ENCODE measurements at regions not wholly inside any gene's neighbourhood (a gene's known extent, or its start where the extent isn't known, plus 50 kb on each side); places are given as distances from the start of the nearest gene placed in this dataset.
"Not testable (repeated sequence)": the region's sequence is repeated elsewhere in the genome, so short reads cannot be mapped to it uniquely, and the experiment has no call there.

DNA sequence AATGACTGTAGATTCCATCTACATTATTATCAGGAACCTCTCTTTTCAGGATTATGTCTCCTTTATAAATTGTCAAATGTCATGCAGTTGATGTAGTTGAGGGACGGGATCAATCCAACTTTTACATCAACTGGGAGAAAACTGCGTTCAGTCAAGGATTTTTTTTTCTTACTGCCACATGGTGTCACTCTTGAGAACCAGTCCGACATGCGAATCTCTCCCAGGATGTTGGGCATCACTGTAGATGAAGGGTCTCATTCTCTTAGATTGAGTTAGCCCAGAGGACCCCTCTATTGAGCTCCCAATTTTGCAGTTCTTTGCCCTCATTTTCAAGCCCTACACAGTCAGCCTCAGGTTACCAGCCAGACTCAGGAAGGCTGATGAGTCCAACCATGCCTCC, 120.3 kb upstream of the PTPRZ1 start:
- DNase-seq (ENCODE audit: missing footprints) (no peak), ATAC-seq (no peak)
- intact Hi-C loops (cut with DNase I) = loop anchor here (10.0 kb wide), 1 partner anchor 242 kb away; no protein-coding TSS in a partner anchor

DNA sequence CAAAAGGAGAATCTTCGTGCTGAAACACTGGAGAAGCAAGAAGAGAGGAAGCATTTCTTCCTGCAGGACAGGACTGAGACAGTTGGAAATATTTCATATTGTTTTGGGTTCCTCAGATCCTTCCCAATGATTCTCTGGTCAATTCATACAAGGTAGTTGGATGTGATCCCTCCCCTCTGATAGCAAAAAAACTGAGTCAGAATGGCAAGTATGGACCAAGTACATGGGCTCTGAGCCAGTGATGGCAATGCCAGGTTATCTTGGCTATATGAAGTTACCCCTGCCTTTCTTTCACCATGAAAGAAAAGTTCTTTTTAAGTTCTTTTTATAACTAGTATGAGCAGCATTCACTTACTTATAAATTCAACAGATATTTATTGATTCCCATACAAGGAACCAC, 124.4 kb upstream of the PTPRZ1 start:
- intact Hi-C loops (cut with DNase I) = no loop called here
- DNase-seq (ENCODE audit: missing footprints) = no peak
- ATAC-seq = no peak

DNA sequence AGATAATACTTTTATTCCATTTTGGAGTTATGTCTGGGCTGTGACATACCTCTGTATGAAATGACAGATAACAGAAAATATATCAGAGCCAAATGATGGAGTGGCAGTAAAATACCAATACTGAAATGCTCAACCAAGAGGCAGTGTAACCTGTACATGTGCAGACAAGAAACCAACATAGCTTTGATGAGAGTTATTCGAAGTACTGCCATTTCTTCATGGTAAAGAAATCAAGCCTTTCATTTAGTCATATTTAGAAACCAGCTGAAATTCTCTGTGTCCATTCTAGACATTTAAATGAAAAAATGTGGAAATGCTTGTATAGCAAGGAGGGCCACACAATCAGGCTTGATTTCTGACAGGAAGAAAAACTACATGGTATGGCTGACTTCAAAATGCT, 127.1 kb upstream of the PTPRZ1 start:
- ATAC-seq (no peak), DNase-seq (ENCODE audit: missing footprints) (no peak)
- intact Hi-C loops (cut with DNase I) = no loop called here

DNA sequence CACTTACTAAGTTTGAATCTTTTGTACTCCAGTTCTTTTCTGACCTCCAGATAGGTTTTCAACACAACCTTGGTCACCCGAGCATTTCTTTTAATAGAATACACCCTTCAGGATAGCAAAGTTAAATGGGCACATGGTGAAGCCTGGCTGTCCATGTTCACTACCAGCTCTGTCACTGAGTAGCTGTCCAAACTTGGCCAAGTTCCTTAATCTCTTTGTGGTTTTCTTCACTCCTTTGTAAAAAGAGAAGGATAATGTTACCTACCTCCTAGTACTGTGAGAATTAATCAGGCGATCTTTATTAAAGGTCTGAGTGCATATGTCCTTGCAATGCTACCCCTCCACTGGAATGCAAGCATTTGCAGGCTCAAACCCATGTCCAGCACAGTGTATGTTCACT, 128.1 kb upstream of the PTPRZ1 start:
- no peak for DNase-seq (ENCODE audit: missing footprints)
- intact Hi-C loops (cut with DNase I) = no loop called here
- ATAC-seq = no peak

DNA sequence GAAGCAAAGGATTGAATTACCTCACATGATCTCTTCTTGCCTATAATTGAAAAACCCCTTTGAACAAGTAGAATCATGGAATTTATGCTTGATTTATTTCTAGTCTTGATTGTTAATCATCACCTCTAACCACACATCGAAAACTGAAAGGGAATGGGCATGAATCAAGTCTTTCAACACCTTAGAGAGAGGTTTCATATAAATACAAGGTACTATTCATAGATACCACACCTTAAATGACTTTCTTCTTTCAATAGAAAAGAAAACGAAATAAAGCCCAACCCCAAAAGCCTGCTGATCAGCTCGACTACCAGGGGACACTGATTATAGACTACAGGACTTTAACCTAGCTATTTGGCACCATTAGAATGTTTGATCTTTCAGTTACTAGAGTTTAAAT, 128.6 kb upstream of the PTPRZ1 start:
- ATAC-seq (no peak), DNase-seq (ENCODE audit: missing footprints) (no peak)
- intact Hi-C loops (cut with DNase I) = no loop called here

DNA sequence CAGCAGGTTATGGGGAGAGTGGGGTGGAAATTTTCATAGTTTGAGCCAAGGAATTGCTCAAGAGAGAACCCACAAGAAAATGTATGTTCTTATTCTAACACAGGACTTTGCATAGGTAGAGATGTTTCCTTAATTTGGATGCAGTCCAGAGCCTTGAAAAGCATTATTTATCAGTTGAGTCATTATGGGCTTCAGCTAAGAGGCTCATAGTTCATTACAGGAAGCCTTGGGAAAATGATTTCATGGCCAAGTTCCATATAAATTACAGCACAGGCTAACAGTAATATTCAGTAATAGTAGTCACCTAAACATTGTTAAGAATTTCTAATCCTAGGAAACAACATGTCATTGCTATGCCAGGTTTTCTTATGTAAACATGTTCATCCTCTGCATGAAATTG, 131.1 kb upstream of the PTPRZ1 start:
- DNase-seq (ENCODE audit: missing footprints) (no peak), ATAC-seq (no peak)
- intact Hi-C loops (cut with DNase I) = no loop called here

DNA sequence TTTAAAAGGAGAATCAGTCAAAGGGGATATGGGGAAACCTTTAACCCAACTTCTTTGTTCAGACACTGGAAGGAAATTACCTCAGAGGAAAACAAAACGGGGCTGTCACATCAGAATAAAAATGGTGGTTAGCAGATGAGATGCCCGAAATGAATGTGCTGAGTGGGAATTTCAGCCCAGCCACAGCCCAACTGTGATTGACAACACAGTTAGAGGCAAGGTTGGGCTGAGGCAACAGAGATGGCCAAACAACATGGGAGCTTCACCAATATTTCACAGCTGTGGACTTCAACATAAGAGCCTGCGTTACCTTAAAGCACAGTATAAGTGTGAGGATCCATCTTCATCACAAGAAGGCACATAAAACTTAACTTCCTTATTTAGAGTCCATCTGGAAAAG, 133.5 kb upstream of the PTPRZ1 start:
- intact Hi-C loops (cut with DNase I) = no loop called here
- DNase-seq (ENCODE audit: missing footprints) (no peak), ATAC-seq (no peak)

DNA sequence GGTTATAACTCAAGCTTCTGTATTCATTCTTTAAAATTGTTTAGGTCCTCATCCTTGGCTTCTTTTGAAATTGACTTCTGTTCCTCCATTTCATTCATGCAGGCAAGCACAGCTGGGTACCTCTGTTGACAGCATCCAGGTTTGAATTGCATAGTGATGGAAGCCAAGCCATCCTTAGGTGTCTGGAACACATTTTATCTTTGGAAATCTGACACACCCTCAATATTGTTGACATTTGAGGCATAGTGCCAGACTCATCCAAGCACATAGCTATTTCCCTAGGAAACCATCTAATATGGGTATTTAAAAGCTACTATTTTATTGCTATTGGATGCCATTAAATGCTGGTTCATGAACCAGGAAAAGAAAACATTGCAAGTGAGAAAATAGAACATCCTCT, 142.1 kb upstream of the PTPRZ1 start:
- DNase-seq (ENCODE audit: missing footprints) = no peak
- intact Hi-C loops (cut with DNase I) = no loop called here

DNA sequence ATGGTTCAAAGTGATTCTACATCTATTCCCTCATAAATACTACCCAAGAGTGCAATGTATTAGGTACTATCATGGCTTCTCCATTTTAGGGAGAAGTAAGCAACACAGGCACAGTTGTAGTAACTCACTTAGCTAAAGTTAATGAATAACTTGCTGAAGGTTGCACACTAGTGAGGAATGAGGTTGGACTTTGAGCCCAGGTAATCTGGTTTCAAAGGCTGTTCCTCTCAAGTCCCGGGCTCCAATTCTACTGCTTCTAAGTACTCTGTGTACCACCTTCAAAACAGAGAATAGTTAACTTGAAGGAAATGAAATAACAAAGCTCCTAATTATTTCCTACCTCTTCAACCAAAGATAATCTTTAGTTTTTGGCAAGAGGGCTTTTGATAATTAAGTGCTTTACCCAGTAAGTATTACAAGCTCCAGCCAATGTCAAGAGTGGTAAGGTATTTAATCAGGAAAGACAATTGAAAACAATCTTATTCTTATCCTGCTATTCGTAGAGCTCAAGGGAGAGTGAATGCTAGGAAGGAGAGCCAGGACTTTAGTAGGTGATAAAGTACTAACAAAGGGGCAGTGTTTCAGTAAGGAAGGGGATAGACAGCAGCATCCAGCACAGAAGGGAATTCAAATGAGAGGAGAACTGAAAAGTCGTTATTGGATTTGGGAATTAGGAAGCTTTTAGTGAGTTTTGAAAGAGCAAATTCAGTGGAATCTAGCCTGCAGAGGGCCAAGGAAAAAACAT, 158.2 kb upstream of the PTPRZ1 start:
- intact Hi-C loops (cut with DNase I) = no loop called here
- no peak for DNase-seq (ENCODE audit: missing footprints)
- no peak for ATAC-seq

More for the DNA sequence above, 142.1 kb upstream of the PTPRZ1 start:
- ATAC-seq = no peak

DNA sequence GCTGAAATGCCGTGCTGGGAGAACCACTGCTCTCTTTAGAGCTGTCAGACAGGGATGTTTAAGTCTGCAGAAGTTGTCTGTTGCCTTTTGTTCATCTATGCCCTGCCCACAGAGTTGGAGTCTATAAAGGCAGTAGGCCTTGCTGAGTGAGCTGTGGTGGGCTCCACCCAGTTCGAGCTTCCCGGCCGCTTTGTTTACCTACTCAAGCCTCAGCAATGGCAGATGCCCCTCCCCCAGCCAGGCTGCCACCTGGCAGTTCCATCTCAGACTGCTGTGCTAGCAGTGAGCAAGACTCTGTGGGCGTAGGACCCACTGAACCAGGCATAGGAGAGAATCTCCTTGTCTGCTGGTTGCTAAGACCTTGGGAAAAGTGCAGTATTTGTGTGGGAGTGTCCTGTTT, 160.0 kb upstream of the PTPRZ1 start:
- ATAC-seq; intact Hi-C loops (cut with DNase I); DNase-seq (ENCODE audit: missing footprints): not testable (repeated sequence)

DNA sequence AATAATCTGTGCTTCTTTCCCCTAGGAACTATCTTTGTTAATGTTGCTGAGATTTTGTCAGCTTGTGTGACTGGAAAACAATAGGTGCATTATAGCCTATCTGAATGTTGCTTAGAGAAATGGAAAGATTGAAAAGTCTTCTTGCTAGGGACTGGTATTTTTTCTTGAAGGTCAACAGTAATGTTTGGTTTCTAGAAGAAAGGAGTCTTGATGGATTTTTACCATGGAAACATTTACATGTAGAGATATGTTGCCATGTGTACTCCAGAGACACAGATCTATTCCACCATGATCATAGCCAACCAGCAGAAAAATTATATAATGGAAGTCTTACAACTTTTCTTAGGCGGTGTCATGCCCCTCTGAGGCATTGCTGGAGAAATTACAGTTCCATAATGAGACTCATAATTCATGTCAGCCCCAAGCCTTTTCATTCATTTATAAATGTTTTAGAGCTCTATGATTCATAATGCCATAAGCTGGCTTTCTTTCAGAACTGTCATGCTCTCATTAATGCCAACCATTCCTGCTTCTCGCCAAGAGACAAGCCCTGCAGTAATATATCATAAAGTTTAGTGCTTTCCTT, 175.1 kb upstream of the PTPRZ1 start:
- no peak for ATAC-seq
- DNase-seq (ENCODE audit: missing footprints) = no peak
- intact Hi-C loops (cut with DNase I) = no loop called here

DNA sequence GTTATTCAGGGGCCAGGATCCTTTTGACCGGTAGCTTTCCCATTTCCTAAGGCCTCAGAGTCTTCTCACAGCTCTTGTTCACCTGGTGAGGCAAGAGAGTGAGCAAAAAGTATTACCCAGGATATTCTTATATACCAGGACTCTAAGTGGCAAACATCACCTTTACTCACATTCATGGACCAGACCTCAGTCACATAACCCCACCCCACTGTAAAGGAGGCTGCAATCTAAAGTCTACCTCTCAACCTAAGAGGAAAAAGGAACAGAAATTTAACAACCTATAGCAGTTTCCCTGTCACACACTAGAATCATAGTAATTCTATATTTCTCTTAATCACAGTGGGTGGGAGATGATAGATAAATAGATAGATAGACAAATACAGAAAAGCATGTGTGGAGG, 176.0 kb upstream of the PTPRZ1 start:
- no peak for ATAC-seq
- intact Hi-C loops (cut with DNase I) = no loop called here
- no peak for DNase-seq (ENCODE audit: missing footprints)

DNA sequence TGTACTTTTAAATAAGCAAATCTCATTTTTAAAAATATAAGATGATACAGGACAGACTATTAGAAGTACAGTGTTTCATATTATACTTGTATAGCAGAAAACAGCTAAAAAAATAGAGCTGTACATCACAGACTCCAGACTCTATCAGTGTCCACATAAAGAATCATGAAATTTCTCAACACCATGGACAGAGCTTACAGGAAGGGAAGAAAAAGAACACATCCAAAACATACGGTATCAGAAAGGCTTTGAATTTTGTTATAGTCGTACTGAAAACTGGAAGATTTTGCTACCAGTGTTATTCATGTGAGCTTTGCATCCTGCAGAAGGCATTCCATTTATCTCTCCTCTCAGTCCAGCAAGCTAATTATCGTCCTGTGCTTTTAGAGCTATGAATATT, 183.2 kb upstream of the PTPRZ1 start:
- intact Hi-C loops (cut with DNase I) = no loop called here
- DNase-seq (ENCODE audit: missing footprints) (no peak), ATAC-seq (no peak)

DNA sequence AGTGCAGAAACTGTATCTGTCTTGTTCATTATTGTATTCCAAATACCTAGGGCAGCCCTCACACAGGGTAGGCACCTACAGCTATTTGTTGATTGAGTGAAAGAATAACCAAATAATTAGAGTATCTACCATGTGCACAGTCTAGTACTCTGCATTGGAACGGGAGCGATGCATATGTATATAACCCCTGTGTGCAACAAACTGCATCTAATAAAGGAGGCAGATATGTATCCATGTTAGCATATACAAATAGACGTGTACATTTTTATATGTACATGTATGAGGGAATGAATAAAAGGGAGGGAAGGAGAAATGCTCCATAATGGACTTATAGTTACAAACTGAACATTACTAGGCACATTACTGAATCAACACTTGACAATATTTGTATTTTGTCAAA, 191.3 kb upstream of the PTPRZ1 start:
- intact Hi-C loops (cut with DNase I) = no loop called here
- DNase-seq (ENCODE audit: missing footprints) = no peak

DNA sequence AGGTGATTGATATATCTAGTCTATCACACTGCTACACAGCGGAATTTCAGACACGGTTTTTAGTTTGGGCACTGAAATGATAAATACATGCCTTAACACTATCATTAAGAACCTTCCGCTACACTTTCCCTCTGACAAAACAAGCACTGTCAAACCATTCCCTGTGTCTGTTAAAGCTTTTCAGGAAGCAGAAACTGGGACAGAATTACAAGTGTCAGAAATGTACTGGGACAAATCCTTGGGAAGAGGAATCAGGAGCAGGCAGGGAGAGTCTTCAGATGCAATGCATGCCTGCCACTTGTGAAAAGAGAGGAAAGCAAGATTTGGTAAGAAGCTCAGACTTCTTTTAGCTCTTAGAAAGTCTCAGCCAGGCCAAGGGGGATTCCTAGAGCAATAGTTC, 196.8 kb upstream of the PTPRZ1 start:
- DNase-seq (ENCODE audit: missing footprints) = no peak
- no peak for ATAC-seq
- intact Hi-C loops (cut with DNase I) = no loop called here

More for the DNA sequence above, 191.3 kb upstream of the PTPRZ1 start:
- no peak for ATAC-seq

DNA sequence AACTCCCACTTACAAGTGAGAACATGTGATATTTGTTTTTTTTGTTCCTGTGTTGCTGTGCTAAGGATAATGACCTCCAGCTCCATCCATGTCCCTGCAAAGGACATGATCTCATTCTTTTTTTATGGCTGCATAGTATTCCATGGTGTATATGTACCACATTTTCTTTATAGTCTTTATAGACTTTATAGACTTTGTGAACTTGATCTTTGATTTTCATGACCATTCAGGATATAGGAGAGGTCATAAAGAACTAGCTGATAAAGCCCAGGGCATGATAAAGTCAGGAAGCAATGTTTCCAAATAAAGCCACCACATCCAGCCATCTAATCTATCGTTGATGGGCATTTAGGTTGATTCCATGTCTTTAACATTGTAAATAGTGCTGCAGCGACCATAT, 198.5 kb upstream of the PTPRZ1 start:
- DNase-seq (ENCODE audit: missing footprints); intact Hi-C loops (cut with DNase I); ATAC-seq: not testable (repeated sequence)

DNA sequence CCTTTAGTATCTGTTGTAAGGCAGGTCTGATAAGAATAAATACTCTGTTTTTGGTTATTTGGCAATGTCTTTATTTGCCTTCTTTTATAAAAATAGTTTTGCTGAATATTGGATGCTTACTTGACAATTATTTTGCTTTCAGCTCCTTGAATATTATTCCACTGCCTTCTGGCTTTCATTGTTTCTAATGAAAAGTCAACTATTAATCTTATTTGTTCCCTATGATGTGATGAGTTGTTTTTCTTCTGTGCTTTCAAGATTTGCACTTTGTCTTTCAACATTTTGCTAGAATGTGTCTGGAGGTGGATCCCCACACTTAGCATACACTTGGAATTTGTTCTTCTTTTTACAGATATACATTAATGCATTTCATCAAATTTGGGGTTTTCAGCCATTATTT, 203.8 kb upstream of the PTPRZ1 start:
- intact Hi-C loops (cut with DNase I) = no loop called here
- no peak for ATAC-seq

DNA sequence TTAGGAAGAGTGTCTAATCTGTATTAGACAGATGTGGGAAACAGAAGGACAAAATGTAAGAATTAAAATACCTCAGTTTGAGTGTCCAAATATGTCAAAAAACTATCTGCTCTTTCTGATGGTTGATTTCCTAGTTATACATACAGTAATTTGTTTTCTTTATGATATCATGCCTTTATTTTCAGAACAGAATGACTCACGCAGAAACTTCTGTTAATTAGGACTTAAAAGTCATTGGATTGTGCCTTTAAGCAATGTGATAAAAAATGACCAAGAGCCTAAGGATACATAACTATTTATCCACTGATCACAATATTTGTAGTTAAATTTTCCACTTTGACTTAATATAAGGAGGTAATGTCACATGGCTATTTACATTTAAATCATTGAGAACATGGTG, 206.7 kb upstream of the PTPRZ1 start:
- DNase-seq (ENCODE audit: missing footprints) (no peak), ATAC-seq (no peak)
- intact Hi-C loops (cut with DNase I) = no loop called here

More for the DNA sequence above, 203.8 kb upstream of the PTPRZ1 start:
- DNase-seq (ENCODE audit: missing footprints) = no peak

DNA sequence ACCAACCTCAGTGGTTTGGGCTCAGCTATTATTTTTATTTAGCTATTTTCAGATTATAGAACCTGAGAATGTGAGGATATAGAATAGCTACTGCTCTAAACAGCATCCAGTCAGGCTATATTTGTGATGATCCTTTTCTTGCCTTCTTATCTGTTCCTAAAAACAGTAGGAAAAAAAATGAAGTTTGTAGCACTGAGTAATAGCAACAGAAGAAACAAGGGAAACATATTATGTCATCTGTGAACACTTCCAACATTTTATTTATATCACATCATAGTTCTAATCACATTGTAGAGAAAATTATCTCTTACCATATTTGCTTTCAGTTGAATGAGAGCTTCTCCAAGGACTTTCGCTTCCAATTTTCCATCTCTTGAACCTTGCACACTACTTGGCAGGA, 229.6 kb upstream of the PTPRZ1 start:
- ATAC-seq (no peak), DNase-seq (ENCODE audit: missing footprints) (no peak)
- intact Hi-C loops (cut with DNase I) = no loop called here

DNA sequence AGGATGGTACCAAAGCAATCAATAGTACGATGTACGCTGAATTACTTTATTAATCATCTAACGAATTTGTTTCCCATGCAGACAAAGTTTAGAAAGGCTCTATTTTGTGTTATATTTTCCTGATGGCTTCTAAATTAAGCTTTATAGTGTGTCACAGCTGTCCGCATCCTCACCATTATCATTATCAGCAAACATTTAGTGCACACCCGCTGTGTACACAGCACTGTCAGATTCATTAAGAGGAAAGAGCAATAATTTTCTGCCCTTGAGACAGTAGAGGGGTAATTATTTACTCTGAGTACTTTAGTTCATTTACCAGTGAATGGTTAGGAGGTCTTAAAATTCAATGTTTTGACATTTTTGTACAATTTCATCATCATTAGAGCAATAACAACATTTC, 233.3 kb upstream of the PTPRZ1 start:
- no peak for DNase-seq (ENCODE audit: missing footprints)
- ATAC-seq = no peak
- intact Hi-C loops (cut with DNase I) = no loop called here

DNA sequence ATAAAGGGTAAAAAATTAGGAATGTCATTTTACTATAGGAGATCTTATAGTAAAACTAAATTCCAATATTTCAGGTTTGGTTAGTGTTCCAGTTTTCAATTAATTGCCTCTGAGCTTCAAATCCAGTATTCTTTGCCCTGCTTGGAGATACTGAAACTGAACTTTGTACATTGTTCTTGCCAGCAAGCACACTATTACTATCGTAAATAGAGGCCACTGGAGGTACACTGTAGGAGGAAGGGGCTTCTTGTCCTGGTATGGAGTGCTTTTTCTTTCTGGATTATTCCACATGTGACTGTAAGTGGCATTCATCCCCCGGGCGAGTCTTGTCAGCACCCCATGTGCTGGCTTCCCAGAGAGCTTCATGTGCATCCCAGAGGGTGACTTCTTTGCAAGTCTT, 234.7 kb upstream of the PTPRZ1 start:
- no peak for DNase-seq (ENCODE audit: missing footprints)
- intact Hi-C loops (cut with DNase I) = no loop called here
- ATAC-seq = no peak

Measured in Right ventricle myocardium inferior (tissue), 1 donor.